OCI-LY7 (cell line): ENCODE measurements at regions not wholly inside any gene's neighbourhood (a gene's known extent, or its start where the extent isn't known, plus 50 kb on each side); places are given as distances from the start of the nearest gene placed in this dataset.

Source experiments
- CTCF ChIP-seq: fragments of 200-600 bp; sonication (generic); conservative IDR thresholded peaks from 2 replicates; pipeline ENCODE4 v1.5.1; 2014; ENCODE audit warnings: mild to moderate bottlenecking, antibody characterized with exemption, low read length, moderate library complexity, mixed read lengths
- EZH2phosphoT487 ChIP-seq: fragments of 200-600 bp; sonication (generic); IDR thresholded peaks from 2 replicates; pipeline ENCODE4 v1.6.1; 2018; ENCODE audit warnings: low read depth, borderline replicate concordance, mild to moderate bottlenecking, mixed run types, antibody characterized with exemption, low read length, moderate library complexity, mixed read lengths

GRCh38 chr1:230572121-230573105 lies 69.9 kb upstream of the COG2 start:
- TF ChIP-seq CTCF, result no peak
- TF ChIP-seq EZH2phosphoT487, result no peak
